ENCODE measurements at regions not wholly inside any gene's neighbourhood (a gene's known extent, or its start where the extent isn't known, plus 50 kb on each side); places are given as distances from the start of the nearest gene placed in this dataset.

DNA sequence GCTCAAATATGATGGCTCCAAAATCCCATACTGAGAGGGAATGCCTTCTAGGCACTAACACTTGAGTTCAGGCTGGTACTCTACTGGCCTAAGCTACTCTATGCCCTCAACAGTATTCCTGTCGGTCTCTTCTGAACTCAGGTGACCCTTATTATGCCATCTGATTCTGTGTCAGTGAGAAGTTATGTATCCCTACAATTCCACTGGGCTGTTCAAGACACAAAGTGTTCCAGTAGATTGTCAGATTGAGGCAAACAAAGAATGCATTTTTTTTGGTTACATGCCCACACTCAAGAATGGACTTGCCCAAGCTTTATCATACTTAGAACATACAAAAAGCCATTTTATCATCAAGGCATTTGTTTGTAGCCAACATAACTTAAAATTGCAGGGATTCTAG lies 553.8 kb upstream of the PRMT6 start:
- TF ChIP-seq, protein P1, sequence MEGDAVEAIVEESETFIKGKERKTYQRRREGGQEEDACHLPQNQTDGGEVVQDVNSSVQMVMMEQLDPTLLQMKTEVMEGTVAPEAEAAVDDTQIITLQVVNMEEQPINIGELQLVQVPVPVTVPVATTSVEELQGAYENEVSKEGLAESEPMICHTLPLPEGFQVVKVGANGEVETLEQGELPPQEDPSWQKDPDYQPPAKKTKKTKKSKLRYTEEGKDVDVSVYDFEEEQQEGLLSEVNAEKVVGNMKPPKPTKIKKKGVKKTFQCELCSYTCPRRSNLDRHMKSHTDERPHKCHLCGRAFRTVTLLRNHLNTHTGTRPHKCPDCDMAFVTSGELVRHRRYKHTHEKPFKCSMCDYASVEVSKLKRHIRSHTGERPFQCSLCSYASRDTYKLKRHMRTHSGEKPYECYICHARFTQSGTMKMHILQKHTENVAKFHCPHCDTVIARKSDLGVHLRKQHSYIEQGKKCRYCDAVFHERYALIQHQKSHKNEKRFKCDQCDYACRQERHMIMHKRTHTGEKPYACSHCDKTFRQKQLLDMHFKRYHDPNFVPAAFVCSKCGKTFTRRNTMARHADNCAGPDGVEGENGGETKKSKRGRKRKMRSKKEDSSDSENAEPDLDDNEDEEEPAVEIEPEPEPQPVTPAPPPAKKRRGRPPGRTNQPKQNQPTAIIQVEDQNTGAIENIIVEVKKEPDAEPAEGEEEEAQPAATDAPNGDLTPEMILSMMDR (IDR thresholded peaks at IDR 0.05; ENCODE audit: low read depth, low read length), result no peak
- no peak overlapping the region for H3K4me3 ChIP-seq (ENCODE audit: low read depth, low read length)
- in situ Hi-C loops (cut with HindIII; ENCODE audit: low sequenced_read_pairs), result no loop called here
- DNase-seq (ENCODE audit: low read depth, low spot score), result no peak

DNA sequence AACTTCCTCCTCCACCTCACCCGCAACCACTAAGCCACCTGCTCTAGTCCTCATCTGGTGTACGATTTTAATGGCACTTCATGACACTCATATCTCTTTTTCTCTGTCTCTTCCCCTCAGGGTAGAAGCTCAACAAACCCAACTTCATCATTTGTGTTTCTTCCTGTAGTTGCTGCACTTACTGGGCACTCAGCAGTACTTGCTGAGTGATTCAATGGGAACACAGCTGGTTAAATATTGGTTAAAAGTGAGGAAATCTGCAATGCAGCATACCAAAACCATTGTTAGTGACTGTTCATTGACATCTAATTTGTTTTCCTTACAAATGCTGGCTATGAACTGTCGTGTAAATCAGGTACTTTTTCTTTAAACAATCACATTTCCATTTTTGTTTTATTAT lies 541.1 kb upstream of the PRMT6 start:
- TF ChIP-seq, protein P1 (IDR thresholded peaks at IDR 0.05; ENCODE audit: low read depth, low read length), result no peak
- DNase-seq (ENCODE audit: low read depth, low spot score), result no peak
- in situ Hi-C loops (cut with HindIII; ENCODE audit: low sequenced_read_pairs), result no loop called here
- H3K4me3 ChIP-seq (ENCODE audit: low read depth, low read length), result no peak overlapping the region

DNA sequence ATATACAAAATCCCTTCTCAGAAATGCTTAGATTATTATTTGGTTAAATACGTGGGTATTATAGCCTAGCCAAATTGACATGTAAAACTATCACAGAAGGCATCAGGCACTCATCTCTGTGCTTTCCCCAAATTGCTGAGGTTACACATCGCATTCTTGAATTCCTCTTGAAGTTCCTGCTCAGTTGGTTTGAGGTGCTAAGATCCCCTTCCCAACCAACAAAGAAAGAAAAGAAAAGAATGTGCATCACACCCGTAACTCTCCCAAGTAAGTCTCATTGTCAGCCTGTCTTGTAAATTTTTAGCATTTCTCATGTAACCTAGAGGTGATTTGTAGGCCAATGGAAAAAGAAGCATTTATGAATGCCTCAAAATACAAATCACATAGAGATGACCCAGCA lies 539.2 kb upstream of the PRMT6 start:
- TF ChIP-seq, protein P1 (IDR thresholded peaks at IDR 0.05; ENCODE audit: low read depth, low read length), result no peak
- no peak overlapping the region for H3K4me3 ChIP-seq (ENCODE audit: low read depth, low read length)
- in situ Hi-C loops (cut with HindIII; ENCODE audit: low sequenced_read_pairs), result no loop called here
- no peak for DNase-seq (ENCODE audit: low read depth, low spot score)

DNA sequence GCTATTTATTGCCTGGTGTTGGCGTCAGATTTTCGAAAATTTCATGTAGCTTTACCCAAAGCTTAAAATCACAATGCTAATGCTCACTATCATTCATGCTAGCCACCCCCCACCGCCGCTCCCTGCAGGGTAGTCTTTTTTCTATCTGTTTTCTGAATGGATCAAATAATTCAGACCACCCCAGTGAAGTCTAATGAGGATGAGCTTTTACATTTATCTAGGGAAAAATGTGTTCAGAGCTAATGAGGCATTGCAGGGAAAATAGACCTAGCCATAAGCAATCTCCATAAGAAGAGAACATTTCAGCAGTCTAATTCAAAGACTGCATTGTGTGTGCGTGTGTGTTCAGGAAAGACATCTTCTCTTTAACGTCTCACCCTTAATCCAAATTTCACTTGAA lies 533.0 kb upstream of the PRMT6 start:
- DNase-seq (ENCODE audit: low read depth, low spot score), result no peak
- in situ Hi-C loops (cut with HindIII; ENCODE audit: low sequenced_read_pairs), result no loop called here
- TF ChIP-seq, protein P1 (IDR thresholded peaks at IDR 0.05; ENCODE audit: low read depth, low read length), result no peak
- H3K4me3 ChIP-seq (ENCODE audit: low read depth, low read length), result no peak overlapping the region

DNA sequence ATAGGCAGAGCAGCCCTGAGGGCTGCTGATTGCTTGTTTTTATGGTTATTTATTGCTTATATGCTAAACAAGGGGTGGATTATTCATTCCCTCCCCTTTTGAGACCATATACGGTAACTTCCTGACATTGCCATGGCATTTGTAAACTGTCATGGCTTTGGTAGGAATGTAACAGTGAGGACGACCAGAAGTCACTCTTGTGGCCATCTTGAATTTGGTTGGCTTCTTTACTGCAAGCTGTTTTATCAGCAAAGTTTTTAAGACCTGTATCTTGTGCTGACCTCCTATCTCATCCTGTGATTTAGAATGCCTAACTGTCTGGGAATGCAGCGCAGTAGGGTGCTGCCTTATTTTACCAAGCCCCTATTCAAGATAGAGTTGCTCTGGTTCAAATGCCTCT lies 531.8 kb upstream of the PRMT6 start:
- TF ChIP-seq, protein P1 (IDR thresholded peaks at IDR 0.05; ENCODE audit: low read depth, low read length), result no peak
- no peak overlapping the region for H3K4me3 ChIP-seq (ENCODE audit: low read depth, low read length)
- in situ Hi-C loops (cut with HindIII; ENCODE audit: low sequenced_read_pairs), result no loop called here
- no peak for DNase-seq (ENCODE audit: low read depth, low spot score)

DNA sequence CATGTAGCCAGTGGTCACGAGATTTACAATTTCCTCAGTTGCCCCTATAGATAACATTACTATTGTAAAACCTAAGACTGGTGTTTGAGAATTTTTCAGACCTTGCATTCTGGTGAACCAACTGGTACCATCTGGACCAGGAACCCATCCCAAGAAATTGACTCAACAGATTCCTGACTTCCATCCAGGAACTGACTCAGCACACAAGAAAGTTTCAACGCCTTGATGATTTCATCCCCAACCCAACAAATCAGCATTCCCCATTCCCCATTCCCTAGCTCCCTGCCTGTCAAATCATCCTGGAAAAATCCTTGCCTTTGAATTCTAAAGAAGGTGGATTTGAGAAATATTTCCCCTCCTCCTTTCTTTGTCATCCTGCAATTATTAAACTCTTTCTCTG lies 529.8 kb upstream of the PRMT6 start:
- in situ Hi-C loops (cut with HindIII; ENCODE audit: low sequenced_read_pairs), result no loop called here
- TF ChIP-seq, protein P1 (IDR thresholded peaks at IDR 0.05; ENCODE audit: low read depth, low read length), result no peak
- DNase-seq (ENCODE audit: low read depth, low spot score), result peak; percentile 80

DNA sequence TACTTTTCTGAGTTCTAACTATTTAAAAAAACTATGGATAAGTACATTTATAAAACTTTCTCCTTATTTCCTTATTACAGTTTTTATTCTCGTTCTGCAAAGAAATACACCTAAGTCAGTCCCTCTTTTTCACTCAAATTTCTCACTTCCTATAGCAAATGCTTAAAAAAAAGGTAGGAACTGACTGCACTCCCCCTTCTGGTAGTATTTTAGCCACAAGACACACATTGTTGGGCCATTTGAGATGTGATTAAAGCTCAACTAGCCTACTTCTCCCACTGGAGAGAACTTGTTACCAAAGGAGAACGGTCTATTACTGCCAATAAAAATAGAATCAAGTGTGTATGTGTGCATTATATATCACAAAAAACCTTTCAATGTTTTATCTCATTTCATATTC lies 521.9 kb upstream of the PRMT6 start:
- no peak for DNase-seq (ENCODE audit: low read depth, low spot score)
- TF ChIP-seq, protein P1 (IDR thresholded peaks at IDR 0.05; ENCODE audit: low read depth, low read length), result no peak
- H3K4me3 ChIP-seq (ENCODE audit: low read depth, low read length), result no peak overlapping the region
- in situ Hi-C loops (cut with HindIII; ENCODE audit: low sequenced_read_pairs), result no loop called here

More for the DNA sequence above, 529.8 kb upstream of the PRMT6 start:
- H3K4me3 ChIP-seq (ENCODE audit: low read depth, low read length), result no peak overlapping the region

Data from astrocyte of the spinal cord (primary cell).